SK-N-MC (cell line): ENCODE measurements at regions not wholly inside any gene's neighbourhood (a gene's known extent, or its start where the extent isn't known, plus 50 kb on each side); places are given as distances from the start of the nearest gene placed in this dataset.

Experiments
- EZH2 ChIP-seq: fragments of 200-600 bp; sonication (generic); IDR thresholded peaks from one replicate; pipeline ENCODE4 v1.6.1; 2017; ENCODE audit warnings: antibody characterized with exemption
- POLR2AphosphoS5 ChIP-seq: IDR thresholded peaks from 2 replicates; pipeline ENCODE4 v1.6.1; 2012; ENCODE audit warnings: mild to moderate bottlenecking, low read depth, low read length, borderline replicate concordance

DNA sequence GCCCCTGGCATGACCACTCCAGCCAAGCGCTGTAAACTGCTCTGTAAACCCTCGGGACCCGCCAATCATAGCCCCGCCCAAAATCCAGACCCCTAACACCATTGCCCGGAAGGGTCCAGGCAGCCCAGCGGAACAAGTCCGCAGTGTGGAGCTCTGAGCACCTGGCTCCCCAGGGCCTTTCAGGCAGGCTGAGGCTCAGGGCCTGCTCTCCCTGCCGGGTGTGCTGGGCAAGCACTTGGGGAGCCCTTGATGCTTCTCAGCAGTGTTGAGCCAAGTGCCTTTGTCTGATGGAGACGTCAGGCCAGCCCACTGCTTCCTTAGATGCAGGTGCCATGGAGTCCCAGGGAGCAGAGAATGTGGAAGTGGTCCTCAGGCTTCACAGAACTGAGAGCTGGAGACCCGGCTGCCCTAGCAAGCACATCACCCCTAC lies 106.2 kb downstream of the TLE3 start:
- no peak for TF ChIP-seq EZH2
- TF ChIP-seq POLR2AphosphoS5 = no peak
